ENCODE measurements at regions not wholly inside any gene's neighbourhood (a gene's known extent, or its start where the extent isn't known, plus 50 kb on each side); places are given as distances from the start of the nearest gene placed in this dataset.

DNA sequence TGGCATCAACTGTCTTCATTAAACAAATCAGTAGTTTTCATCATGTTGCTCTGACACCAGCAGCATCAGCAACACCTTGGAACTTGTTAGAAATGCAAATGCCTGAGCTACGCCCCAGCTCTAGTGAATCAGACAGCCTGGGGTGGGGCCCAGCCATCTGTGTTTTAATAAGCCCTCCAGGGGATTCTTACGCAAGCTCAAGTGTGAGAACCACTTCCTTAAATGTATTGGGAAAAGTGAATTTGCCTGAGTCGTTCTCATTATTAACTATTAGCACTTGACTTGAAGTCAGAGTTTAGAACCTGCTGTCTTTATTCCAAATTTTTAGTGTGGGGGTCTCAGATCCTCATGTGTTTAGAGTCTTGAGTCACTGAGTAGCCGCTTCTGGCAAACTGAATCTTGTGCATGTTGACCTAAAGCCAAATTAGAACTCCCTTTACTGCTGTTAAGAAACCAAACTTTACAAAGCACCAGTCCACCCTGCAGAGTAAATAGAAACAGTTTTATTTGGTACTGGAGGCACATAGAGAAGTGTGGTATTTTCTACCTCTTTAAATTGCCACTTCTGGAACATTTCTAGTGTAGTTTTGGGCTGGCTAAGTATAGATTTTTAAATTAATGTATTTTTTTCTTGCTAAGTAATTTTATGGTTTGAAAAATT is 137.4 kb upstream of the COX10 start (continued):
- TF ChIP-seq, protein P1, sequence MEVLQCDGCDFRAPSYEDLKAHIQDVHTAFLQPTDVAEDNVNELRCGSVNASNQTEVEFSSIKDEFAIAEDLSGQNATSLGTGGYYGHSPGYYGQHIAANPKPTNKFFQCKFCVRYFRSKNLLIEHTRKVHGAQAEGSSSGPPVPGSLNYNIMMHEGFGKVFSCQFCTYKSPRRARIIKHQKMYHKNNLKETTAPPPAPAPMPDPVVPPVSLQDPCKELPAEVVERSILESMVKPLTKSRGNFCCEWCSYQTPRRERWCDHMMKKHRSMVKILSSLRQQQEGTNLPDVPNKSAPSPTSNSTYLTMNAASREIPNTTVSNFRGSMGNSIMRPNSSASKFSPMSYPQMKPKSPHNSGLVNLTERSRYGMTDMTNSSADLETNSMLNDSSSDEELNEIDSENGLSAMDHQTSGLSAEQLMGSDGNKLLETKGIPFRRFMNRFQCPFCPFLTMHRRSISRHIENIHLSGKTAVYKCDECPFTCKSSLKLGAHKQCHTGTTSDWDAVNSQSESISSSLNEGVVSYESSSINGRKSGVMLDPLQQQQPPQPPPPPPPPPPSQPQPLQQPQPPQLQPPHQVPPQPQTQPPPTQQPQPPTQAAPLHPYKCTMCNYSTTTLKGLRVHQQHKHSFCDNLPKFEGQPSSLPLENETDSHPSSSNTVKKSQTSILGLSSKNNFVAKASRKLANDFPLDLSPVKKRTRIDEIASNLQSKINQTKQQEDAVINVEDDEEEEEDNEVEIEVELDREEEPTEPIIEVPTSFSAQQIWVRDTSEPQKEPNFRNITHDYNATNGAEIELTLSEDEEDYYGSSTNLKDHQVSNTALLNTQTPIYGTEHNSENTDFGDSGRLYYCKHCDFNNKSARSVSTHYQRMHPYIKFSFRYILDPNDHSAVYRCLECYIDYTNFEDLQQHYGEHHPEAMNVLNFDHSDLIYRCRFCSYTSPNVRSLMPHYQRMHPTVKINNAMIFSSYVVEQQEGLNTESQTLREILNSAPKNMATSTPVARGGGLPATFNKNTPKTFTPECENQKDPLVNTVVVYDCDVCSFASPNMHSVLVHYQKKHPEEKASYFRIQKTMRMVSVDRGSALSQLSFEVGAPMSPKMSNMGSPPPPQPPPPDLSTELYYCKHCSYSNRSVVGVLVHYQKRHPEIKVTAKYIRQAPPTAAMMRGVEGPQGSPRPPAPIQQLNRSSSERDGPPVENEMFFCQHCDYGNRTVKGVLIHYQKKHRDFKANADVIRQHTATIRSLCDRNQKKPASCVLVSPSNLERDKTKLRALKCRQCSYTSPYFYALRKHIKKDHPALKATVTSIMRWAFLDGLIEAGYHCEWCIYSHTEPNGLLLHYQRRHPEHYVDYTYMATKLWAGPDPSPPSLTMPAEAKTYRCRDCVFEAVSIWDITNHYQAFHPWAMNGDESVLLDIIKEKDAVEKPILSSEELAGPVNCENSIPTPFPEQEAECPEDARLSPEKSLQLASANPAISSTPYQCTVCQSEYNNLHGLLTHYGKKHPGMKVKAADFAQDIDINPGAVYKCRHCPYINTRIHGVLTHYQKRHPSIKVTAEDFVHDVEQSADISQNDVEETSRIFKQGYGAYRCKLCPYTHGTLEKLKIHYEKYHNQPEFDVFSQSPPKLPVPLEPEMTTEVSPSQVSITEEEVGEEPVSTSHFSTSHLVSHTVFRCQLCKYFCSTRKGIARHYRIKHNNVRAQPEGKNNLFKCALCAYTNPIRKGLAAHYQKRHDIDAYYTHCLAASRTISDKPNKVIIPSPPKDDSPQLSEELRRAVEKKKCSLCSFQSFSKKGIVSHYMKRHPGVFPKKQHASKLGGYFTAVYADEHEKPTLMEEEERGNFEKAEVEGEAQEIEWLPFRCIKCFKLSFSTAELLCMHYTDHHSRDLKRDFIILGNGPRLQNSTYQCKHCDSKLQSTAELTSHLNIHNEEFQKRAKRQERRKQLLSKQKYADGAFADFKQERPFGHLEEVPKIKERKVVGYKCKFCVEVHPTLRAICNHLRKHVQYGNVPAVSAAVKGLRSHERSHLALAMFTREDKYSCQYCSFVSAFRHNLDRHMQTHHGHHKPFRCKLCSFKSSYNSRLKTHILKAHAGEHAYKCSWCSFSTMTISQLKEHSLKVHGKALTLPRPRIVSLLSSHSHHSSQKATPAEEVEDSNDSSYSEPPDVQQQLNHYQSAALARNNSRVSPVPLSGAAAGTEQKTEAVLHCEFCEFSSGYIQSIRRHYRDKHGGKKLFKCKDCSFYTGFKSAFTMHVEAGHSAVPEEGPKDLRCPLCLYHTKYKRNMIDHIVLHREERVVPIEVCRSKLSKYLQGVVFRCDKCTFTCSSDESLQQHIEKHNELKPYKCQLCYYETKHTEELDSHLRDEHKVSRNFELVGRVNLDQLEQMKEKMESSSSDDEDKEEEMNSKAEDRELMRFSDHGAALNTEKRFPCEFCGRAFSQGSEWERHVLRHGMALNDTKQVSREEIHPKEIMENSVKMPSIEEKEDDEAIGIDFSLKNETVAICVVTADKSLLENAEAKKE (CRISPR knock-in tag; IDR thresholded peaks at IDR 0.05) = no peak
- TF ChIP-seq NANOG (IDR thresholded peaks at IDR 0.05; ENCODE audit: borderline replicate concordance) (no peak), JUNB (IDR thresholded peaks at IDR 0.05; ENCODE audit: unreplicated experiment) (no peak), POLR2AphosphoS5 (IDR thresholded peaks at IDR 0.05; ENCODE audit: low read depth) (no peak), STAT1 (IDR thresholded peaks at IDR 0.05; ENCODE audit: unreplicated experiment) (no peak), EZH2 (IDR thresholded peaks at IDR 0.05; ENCODE audit: low read depth, unreplicated experiment) (no peak)
- TF ChIP-seq, protein P2, sequence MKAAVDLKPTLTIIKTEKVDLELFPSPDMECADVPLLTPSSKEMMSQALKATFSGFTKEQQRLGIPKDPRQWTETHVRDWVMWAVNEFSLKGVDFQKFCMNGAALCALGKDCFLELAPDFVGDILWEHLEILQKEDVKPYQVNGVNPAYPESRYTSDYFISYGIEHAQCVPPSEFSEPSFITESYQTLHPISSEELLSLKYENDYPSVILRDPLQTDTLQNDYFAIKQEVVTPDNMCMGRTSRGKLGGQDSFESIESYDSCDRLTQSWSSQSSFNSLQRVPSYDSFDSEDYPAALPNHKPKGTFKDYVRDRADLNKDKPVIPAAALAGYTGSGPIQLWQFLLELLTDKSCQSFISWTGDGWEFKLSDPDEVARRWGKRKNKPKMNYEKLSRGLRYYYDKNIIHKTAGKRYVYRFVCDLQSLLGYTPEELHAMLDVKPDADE (IDR thresholded peaks at IDR 0.05) = no peak
- TF ChIP-seq, protein P3, sequence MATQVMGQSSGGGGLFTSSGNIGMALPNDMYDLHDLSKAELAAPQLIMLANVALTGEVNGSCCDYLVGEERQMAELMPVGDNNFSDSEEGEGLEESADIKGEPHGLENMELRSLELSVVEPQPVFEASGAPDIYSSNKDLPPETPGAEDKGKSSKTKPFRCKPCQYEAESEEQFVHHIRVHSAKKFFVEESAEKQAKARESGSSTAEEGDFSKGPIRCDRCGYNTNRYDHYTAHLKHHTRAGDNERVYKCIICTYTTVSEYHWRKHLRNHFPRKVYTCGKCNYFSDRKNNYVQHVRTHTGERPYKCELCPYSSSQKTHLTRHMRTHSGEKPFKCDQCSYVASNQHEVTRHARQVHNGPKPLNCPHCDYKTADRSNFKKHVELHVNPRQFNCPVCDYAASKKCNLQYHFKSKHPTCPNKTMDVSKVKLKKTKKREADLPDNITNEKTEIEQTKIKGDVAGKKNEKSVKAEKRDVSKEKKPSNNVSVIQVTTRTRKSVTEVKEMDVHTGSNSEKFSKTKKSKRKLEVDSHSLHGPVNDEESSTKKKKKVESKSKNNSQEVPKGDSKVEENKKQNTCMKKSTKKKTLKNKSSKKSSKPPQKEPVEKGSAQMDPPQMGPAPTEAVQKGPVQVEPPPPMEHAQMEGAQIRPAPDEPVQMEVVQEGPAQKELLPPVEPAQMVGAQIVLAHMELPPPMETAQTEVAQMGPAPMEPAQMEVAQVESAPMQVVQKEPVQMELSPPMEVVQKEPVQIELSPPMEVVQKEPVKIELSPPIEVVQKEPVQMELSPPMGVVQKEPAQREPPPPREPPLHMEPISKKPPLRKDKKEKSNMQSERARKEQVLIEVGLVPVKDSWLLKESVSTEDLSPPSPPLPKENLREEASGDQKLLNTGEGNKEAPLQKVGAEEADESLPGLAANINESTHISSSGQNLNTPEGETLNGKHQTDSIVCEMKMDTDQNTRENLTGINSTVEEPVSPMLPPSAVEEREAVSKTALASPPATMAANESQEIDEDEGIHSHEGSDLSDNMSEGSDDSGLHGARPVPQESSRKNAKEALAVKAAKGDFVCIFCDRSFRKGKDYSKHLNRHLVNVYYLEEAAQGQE (IDR thresholded peaks at IDR 0.05; ENCODE audit: unreplicated experiment) = no peak

Measured in GM23338 (cell line).